H1 (cell line): ENCODE measurements at regions not wholly inside any gene's neighbourhood (a gene's known extent, or its start where the extent isn't known, plus 50 kb on each side); places are given as distances from the start of the nearest gene placed in this dataset.

Experiments
- CHD7 ChIP-seq: fragments of 300-600 bp; sonication (generic); IDR thresholded peaks from 2 replicates; pipeline ENCODE4 v1.7.1; 2012; ENCODE audit warnings: low read length, moderate library complexity, mild to moderate bottlenecking, inconsistent platforms; ENCODE audit not compliant: insufficient replicate concordance
- E2F6 ChIP-seq: IDR thresholded peaks from 2 replicates; pipeline ENCODE4 v1.6.1; 2012; ENCODE audit warnings: inconsistent platforms
- SIX5 ChIP-seq: IDR thresholded peaks from 2 replicates; pipeline ENCODE4 v1.6.1; 2011; ENCODE audit warnings: mild to moderate bottlenecking, low read depth, low read length
- TAF7 ChIP-seq: optimal IDR thresholded peaks from 2 replicates; pipeline ENCODE3; 2011; ENCODE audit warnings: low read depth, mild to moderate bottlenecking, inconsistent platforms, low read length, moderate library complexity, borderline replicate concordance

- TF ChIP-seq TAF7: no peak
- TF ChIP-seq CHD7: no peak
- no peak for TF ChIP-seq E2F6
- TF ChIP-seq SIX5: no peak
Observed at GRCh38 chr11:15888556-15889345, 467.6 kb downstream of the SOX6 start (continued).
